CD14-positive monocyte (primary cell): ENCODE measurements at regions not wholly inside any gene's neighbourhood (a gene's known extent, or its start where the extent isn't known, plus 50 kb on each side); places are given as distances from the start of the nearest gene placed in this dataset.

Source experiments
- DNase-seq, 3 donors: peaks; one replicate each; pipeline ENCODE4 v3.0.0-alpha.2; 2011 to 2022
- H2AFZ ChIP-seq: 2 replicates; pipeline ENCODE4 v1.6.0; 2012; ENCODE audit warnings: mild to moderate bottlenecking, low read depth, low read length, inconsistent platforms; ENCODE audit not compliant: insufficient read depth, poor library complexity, severe bottlenecking
- H3K27ac ChIP-seq, 2 donors: 1 replicate in 1 of 2; 2 replicates in 1 of 2; pipeline ENCODE4 v1.5.1; 2012 to 2013; ENCODE audit warnings: low read length in 2 of 2, control low read depth in 1 of 2, inconsistent platforms in 1 of 2, low read depth in 1 of 2, mild to moderate bottlenecking in 1 of 2
- H3K27me3 ChIP-seq, 2 donors: one replicate each; pipeline versions ENCODE4 v1.6.0 to v1.6.1; 2011 to 2013; ENCODE audit warnings: low read length in 2 of 2; ENCODE audit not compliant: control insufficient read depth in 2 of 2, insufficient read depth in 2 of 2
- H3K36me3 ChIP-seq, 2 donors: replicated peaks in 1 of 2; 1 replicate in 1 of 2; 2 replicates in 1 of 2; pipeline versions ENCODE4 v1.5.1 to v1.6.1; 2012 to 2013; ENCODE audit warnings: low read length in 2 of 2, control low read depth in 1 of 2, inconsistent platforms in 1 of 2, mild to moderate bottlenecking in 1 of 2; ENCODE audit not compliant: insufficient read depth in 2 of 2, control insufficient read depth in 1 of 2
- H3K4me1 ChIP-seq, 2 donors: 1 replicate in 1 of 2; 2 replicates in 1 of 2; pipeline versions ENCODE4 v1.5.1 to v1.6.1; 2012 to 2013; ENCODE audit warnings: low read length in 2 of 2, control low read depth in 1 of 2, inconsistent platforms in 1 of 2, mild to moderate bottlenecking in 1 of 2, moderate library complexity in 1 of 2; ENCODE audit not compliant: insufficient read depth in 2 of 2, control insufficient read depth in 1 of 2
- H3K4me2 ChIP-seq: replicated peaks from 2 replicates; pipeline ENCODE3; 2012; ENCODE audit warnings: low read length, moderate library complexity, mild to moderate bottlenecking; ENCODE audit not compliant: poor library complexity, severe bottlenecking; ENCODE audit errors: extremely low read depth
- H3K4me3 ChIP-seq, 3 experiments: fragments of 200-600 bp in 1 of 3; sonication (generic) in 1 of 3; replicated peaks in 1 of 3; 1 replicate in 2 of 3; 2 replicates in 1 of 3; pipeline ENCODE4 v1.5.1; 2011 to 2013; ENCODE audit warnings: low read length in 3 of 3, mild to moderate bottlenecking in 3 of 3, control low read depth in 2 of 3, low read depth in 2 of 3, inconsistent platforms in 1 of 3, moderate library complexity in 1 of 3
- H3K79me2 ChIP-seq: 2 replicates; pipeline ENCODE4 v1.6.0; 2012; ENCODE audit warnings: mild to moderate bottlenecking, control low read depth, inconsistent platforms, low read length, moderate library complexity; ENCODE audit not compliant: insufficient read depth
- H3K9ac ChIP-seq: 2 replicates; pipeline ENCODE4 v1.6.0; 2017; ENCODE audit warnings: low read length, mild to moderate bottlenecking; ENCODE audit not compliant: insufficient read depth, poor library complexity, severe bottlenecking
- H3K9me3 ChIP-seq, 2 donors: replicated peaks in 1 of 2; 1 replicate in 1 of 2; 2 replicates in 1 of 2; pipeline versions ENCODE4 v1.5.1 to v1.6.1; 2012 to 2013; ENCODE audit warnings: low read length in 2 of 2, control low read depth in 1 of 2; ENCODE audit not compliant: control insufficient read depth in 1 of 2, insufficient read depth in 1 of 2
- H4K20me1 ChIP-seq: 2 replicates; pipeline ENCODE4 v1.6.0; 2012; ENCODE audit warnings: mild to moderate bottlenecking, low read length, control low read depth, moderate library complexity; ENCODE audit not compliant: insufficient read depth
- H3K27ac Mint-ChIP-seq, 7 donors: one replicate each; pipeline ENCODE4 v1.8.0; 2020; ENCODE audit warnings: mild to moderate bottlenecking in 7 of 7, mixed read lengths in 7 of 7, moderate library complexity in 6 of 7, inconsistent platforms in 2 of 7
- H3K27me3 Mint-ChIP-seq, 3 donors: one replicate each; pipeline ENCODE4 v1.8.0; 2021 to 2022; ENCODE audit warnings: low read depth in 3 of 3, mild to moderate bottlenecking in 3 of 3, mixed read lengths in 3 of 3, moderate library complexity in 3 of 3, inconsistent platforms in 1 of 3
- H3K36me3 Mint-ChIP-seq, 2 donors: one replicate each; pipeline ENCODE4 v1.8.0; 2020; ENCODE audit warnings: mixed read lengths in 2 of 2, inconsistent platforms in 1 of 2, mild to moderate bottlenecking in 1 of 2
- H3K4me1 Mint-ChIP-seq: one replicate; pipeline ENCODE4 v1.8.0; 2020; ENCODE audit warnings: mild to moderate bottlenecking, mixed read lengths
- H3K4me3 Mint-ChIP-seq, 2 donors: one replicate each; pipeline ENCODE4 v1.8.0; 2020; ENCODE audit warnings: mild to moderate bottlenecking in 2 of 2, mixed read lengths in 2 of 2, moderate library complexity in 1 of 2
- H3K9me3 Mint-ChIP-seq, 7 donors: one replicate each; pipeline ENCODE4 v1.8.0; 2020 to 2022; ENCODE audit warnings: mixed read lengths in 7 of 7, mild to moderate bottlenecking in 6 of 7, moderate library complexity in 6 of 7, inconsistent platforms in 2 of 7
- WGBS: methylation state at CpG from one replicate; pipeline ENCODE4 v1.1.5; 2013; ENCODE audit warnings: missing lambda C conversion rate; ENCODE audit not compliant: insufficient coverage; 5-methylcytosine and 5-hydroxymethylcytosine counted together
- intact Hi-C, 2 donors: fragments of 100-400 bp; cut with micrococcal nuclease; formaldehyde crosslinking; loops; one replicate each; pipeline versions ENCODE4 v1.15.0 to v1.15.1; 2023
- TF ChIP-seq, protein P1 (sequence below): fragments of 200-600 bp; IDR thresholded peaks from one replicate; pipeline ENCODE4 v1.8.0; 2022; ENCODE audit warnings: antibody characterized with exemption, mild to moderate bottlenecking

DNA sequence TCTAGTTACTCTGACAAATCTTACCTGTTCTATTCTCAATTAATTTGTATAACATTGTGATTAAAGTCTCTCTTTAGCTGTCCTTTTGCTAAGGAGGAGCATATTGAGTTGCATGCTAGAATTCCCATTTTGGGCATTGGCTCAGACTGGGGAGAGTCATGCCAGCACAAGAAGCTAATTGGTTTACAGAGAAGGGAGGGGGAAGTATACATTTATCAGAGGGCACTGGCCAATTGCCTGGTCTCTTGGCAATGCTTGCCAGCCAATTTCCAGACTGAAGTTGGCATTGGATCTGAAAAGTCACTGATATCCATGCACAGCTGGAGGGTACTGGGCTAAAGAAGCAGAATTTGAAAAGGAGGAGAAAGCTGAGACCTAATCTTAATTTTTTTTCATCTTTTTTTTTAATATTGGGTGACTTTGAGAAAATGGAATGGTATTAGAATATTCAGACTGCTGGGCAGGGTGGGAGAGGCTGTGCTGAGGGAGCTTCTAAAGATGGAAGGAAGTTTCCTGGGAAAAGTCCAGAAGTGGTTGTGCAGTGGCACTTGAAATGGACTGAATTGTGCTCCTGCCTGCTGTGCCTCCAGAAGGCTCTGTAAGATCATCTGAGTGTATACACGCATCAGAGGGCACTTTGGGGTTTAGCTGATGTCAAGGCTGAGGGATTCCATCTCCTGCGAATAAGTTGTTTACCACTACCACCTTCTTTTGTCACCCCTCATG, 365.2 kb upstream of the DPH6 start:
- Histone ChIP-seq H3K4me1 (no peaks in the 10 kb centered on the region), H3K27ac (no peak overlapping the region), H3K9ac (no peak overlapping the region), H2AFZ (no peak overlapping the region), H3K9me3 (peaks cover 0 to 3% of the 10 kb centered on the region in 2 donors), H4K20me1 (no peaks in the 10 kb centered on the region), H3K79me2 (no peaks in the 10 kb centered on the region), H3K4me3 (no peak overlapping the region), H3K27me3 (no peaks in the 10 kb centered on the region), H3K4me2 (no peak overlapping the region), H3K36me3 (no peaks in the 10 kb centered on the region)
- H3K27me3 Mint-ChIP-seq: no peaks in the 10 kb centered on the region
- peaks cover 0 to 15% (median 5%) of the 10 kb centered on the region in 7 donors for H3K9me3 Mint-ChIP-seq
- no peak for DNase-seq
- peak overlapping the region in 1 of 7 donors; percentile 71 for H3K27ac Mint-ChIP-seq
- no peaks in the 10 kb centered on the region for H3K4me1 Mint-ChIP-seq
- no peaks in the 10 kb centered on the region for H3K36me3 Mint-ChIP-seq
- intact Hi-C loops: no loop called here
- no CpG with 5 or more reads among the region's 2 CpGs for WGBS
- TF ChIP-seq, protein P1, sequence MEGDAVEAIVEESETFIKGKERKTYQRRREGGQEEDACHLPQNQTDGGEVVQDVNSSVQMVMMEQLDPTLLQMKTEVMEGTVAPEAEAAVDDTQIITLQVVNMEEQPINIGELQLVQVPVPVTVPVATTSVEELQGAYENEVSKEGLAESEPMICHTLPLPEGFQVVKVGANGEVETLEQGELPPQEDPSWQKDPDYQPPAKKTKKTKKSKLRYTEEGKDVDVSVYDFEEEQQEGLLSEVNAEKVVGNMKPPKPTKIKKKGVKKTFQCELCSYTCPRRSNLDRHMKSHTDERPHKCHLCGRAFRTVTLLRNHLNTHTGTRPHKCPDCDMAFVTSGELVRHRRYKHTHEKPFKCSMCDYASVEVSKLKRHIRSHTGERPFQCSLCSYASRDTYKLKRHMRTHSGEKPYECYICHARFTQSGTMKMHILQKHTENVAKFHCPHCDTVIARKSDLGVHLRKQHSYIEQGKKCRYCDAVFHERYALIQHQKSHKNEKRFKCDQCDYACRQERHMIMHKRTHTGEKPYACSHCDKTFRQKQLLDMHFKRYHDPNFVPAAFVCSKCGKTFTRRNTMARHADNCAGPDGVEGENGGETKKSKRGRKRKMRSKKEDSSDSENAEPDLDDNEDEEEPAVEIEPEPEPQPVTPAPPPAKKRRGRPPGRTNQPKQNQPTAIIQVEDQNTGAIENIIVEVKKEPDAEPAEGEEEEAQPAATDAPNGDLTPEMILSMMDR: no peak
- no peak overlapping the region for H3K4me3 Mint-ChIP-seq

DNA sequence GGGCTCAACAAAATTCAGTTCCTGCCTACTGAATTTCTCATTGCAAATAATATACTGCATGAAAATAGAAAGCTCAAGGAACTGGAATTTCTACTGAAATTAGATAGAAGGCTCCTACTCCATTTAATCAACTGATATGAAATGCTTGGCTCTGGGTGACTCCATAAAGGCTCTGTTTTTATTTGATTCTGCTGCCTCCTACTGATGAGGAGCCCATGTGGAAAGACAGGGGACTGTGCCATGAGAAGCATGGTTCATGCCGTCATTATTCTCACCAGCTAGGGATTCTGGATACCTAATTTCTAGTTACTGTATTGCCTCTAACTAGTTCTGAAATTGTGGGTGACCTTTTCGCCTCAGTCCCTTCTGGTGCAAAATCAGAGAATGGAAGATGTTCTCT, 366.2 kb upstream of the DPH6 start:
- H3K4me3 ChIP-seq: no peak overlapping the region
- H3K9me3 Mint-ChIP-seq: peaks cover 0 to 15% (median 4%) of the 10 kb centered on the region in 7 donors
- TF ChIP-seq, protein P1: no peak
- no peaks in the 10 kb centered on the region for H3K4me1 Mint-ChIP-seq
- H3K9ac ChIP-seq: no peak overlapping the region
- intact Hi-C loops: no loop called here
- H3K9me3 ChIP-seq: peaks cover 0 to 3% of the 10 kb centered on the region in 2 donors
- H3K27ac ChIP-seq: no peak overlapping the region
- H3K27me3 ChIP-seq: no peaks in the 10 kb centered on the region
- no peaks in the 10 kb centered on the region for H3K79me2 ChIP-seq
- H3K36me3 ChIP-seq: no peaks in the 10 kb centered on the region
- no peaks in the 10 kb centered on the region for H3K4me1 ChIP-seq
- H3K4me2 ChIP-seq: no peak overlapping the region
- H2AFZ ChIP-seq: no peak overlapping the region
- no peak overlapping the region for H3K27ac Mint-ChIP-seq
- H4K20me1 ChIP-seq: no peaks in the 10 kb centered on the region
- H3K36me3 Mint-ChIP-seq: no peaks in the 10 kb centered on the region
- no peaks in the 10 kb centered on the region for H3K27me3 Mint-ChIP-seq
- no peak for DNase-seq
- no peak overlapping the region for H3K4me3 Mint-ChIP-seq
- WGBS: no CpG with 5 or more reads among the region's 2 CpGs
